GM19099 (cell line): ENCODE measurements at regions not wholly inside any gene's neighbourhood (a gene's known extent, or its start where the extent isn't known, plus 50 kb on each side); places are given as distances from the start of the nearest gene placed in this dataset.

Experiments
- POLR2A ChIP-seq: IDR thresholded peaks from 3 replicates; pipeline ENCODE4 v1.6.1; 2011; ENCODE audit warnings: low read depth; ENCODE audit not compliant: insufficient read length; ENCODE audit errors: extremely low read depth

DNA sequence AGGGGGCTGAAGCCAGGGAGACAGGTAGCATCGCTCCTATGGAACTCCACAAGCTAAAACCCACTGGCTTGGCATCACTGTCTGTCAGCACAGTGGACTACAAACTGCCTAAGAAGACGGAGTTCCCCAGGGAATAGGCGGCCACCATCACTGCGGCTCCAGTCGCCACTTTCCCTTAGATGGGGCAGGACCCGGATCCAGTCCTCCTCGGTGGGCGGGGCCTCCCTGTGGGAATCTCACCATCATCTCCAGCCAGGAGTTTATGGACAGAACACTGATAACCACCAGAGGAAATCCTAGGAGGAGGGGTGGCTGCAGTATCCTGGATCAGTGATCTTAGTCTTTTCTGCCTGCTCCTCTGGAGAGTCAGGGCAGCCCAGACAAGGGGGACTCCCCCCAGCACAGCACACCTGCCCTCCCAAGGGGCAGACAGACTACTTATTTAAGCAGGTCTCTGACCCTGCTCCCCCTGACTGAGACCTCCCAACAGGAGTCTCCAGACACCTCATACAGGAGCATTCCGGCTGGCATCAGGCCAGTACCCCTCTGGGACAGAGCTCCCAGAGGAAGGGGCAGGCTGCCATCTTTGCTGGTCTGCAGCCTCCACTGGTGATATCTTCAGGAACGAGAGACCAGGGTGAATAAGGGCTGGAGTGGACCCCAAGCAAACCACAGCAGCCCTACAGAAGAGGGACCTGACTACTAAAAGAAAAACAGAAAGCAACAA lies 435.6 kb upstream of the RASGRP1 start:
- no peak for TF ChIP-seq POLR2A

- no peak for TF ChIP-seq POLR2A
These were observed 445.1 kb upstream of the RASGRP1 start for GRCh38 chr15:39009740-39010139.

DNA sequence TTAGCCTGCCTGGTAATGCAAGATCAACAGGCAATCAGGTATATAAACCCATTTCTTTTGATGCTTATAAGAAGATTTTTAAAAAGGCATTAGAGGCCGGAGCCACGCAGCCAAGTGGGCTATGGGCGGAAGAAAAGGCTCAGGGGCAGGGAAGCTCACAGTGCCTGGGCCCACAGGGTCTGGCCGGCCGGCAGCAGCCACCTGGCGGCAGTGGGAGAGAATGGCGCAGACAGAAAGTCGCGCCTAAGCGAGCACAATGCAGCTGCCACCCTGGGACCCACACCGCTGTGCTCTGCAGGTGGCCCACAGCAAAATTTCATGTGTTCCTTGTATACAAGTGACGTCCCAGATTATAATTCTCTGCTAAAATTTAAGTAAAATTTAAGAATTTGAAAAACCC lies 448.6 kb upstream of the RASGRP1 start:
- no peak for TF ChIP-seq POLR2A

GRCh38 chr15:39014682-39015081 lies 450.1 kb upstream of the RASGRP1 start:
- no peak for TF ChIP-seq POLR2A

GRCh38 chr15:39016706-39017105 lies 452.1 kb upstream of the RASGRP1 start:
- TF ChIP-seq POLR2A, result no peak

GRCh38 chr15:39018966-39019365 lies 454.4 kb upstream of the RASGRP1 start:
- no peak for TF ChIP-seq POLR2A

- no peak for TF ChIP-seq POLR2A
These were observed 456.7 kb upstream of the RASGRP1 start for GRCh38 chr15:39021341-39021740.

DNA sequence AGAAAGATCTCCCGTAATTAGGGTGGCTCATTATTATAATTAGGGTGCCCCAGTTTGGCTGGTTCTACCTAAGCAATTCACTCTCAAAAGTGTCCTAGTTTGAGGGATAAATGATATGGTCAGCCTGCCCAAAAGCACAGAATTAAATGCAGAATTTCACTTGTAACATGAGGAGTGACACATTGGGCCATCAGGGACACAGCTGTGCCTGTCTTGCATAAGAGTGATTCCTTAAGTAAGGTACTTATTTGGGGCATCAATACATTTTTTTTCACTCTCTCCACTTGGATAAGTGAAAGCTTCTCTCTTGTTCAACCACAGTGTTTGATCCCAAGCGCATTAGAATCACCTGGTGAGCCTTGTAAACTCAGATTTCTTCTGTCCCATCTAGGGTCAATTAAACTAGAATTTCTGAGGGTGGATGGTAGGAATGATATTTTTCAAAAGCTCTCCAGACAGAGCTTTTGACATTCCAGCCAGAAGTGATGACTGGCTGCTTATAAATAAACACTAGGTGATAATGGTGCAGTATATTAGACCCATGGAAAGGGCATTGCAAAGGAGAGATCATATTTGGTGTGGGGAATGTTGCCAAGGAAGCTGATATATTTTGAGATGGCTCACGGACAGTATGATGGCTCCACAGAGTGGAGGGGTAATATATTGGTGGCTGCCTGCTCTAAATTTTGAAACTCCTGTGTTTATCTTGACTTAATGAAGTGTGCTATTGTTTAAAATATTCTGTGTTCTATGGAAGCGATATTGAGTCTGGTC lies 458.1 kb upstream of the RASGRP1 start:
- TF ChIP-seq POLR2A, result no peak

GRCh38 chr15:39025321-39025720 lies 460.7 kb upstream of the RASGRP1 start:
- TF ChIP-seq POLR2A, result no peak

DNA sequence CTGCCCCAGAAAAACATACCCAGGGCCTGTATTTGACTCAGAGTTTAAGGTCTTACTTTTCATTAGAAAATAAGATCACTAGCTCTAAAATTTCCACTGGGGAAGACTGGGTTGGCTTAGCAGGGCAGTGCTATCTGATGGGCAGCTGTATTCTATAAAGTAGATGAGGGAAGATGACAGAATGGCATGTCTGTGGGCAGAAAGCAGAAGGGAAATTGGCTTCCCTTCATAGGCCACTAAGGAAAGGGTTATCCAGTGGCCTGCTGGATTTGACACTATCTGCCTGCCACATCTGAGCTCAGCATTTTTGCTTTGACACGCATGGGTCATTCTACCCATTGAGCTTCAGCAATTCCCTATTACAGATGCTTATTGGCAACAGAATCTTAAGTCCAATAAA lies 461.3 kb upstream of the RASGRP1 start:
- no peak for TF ChIP-seq POLR2A

DNA sequence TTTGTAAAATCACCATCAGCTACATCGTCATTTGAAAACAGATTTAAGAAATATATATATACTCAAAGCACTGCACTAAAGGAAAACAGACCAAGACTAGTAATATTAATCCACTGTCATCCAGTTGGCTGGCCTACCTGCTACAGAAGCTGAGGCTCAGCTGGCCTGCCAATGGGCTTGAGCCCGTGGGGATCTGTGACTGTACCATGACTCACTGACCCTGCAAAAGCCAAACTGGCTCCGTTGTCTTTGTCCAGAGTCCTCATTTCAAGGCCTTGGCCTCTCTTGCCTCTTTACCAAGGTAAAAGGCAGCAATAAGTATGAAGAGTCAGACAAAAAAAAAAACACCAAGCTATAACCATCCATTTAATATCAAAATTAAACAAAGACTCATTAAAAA lies 463.5 kb upstream of the RASGRP1 start:
- TF ChIP-seq POLR2A, result no peak

DNA sequence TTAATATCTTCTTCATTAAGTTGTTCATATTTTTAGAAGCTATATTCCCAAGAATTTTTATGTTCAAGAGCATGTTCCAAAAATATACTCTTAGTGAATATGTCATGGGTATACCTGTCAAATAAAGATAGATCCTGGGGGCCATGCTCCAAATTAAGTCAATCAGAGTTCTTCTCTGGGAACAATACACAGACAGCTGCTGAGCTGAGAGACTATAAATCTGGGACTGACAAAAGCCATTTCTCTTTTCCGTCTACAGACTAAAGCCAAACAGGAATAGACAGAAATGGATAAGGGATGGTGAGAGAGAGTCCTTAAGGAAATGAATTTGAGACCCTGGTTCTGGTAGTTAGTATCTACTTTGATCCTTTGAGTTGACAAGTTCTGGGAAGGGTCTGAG lies 465.1 kb upstream of the RASGRP1 start:
- TF ChIP-seq POLR2A, result no peak

- no peak for TF ChIP-seq POLR2A
These were observed 465.9 kb upstream of the RASGRP1 start for GRCh38 chr15:39030291-39031070.

GRCh38 chr15:39031596-39031995 lies 467.0 kb upstream of the RASGRP1 start:
- no peak for TF ChIP-seq POLR2A

GRCh38 chr15:39034816-39035215 lies 470.2 kb upstream of the RASGRP1 start:
- TF ChIP-seq POLR2A, result no peak
